SIG-M5 treated with dmso at 0.1 percent for 504 hours (cell line): ENCODE measurements at regions not wholly inside any gene's neighbourhood (a gene's known extent, or its start where the extent isn't known, plus 50 kb on each side); places are given as distances from the start of the nearest gene placed in this dataset.

ENCODE experiments used
- DNase-seq: peaks from one replicate; lab custom pipeline; 2025; ENCODE audit not compliant: unreplicated experiment; lab: John Stamatoyannopoulos, UW

GRCh38 chr5:130731839-130732238 is 433.2 kb downstream of the HINT1 start:
- no peak for DNase-seq

- no peak for DNase-seq
Observed at GRCh38 chr5:130729541-130729940, 435.5 kb downstream of the HINT1 start.

- no peak for DNase-seq
Observed at GRCh38 chr5:130727830-130728229, 437.2 kb downstream of the HINT1 start.

- DNase-seq: no peak
Observed at GRCh38 chr5:130724658-130725057, 440.4 kb downstream of the HINT1 start.

- DNase-seq: peak; percentile 46
Observed at GRCh38 chr5:130720355-130720754, 444.7 kb downstream of the HINT1 start.

- no peak for DNase-seq
Observed at GRCh38 chr5:130715541-130715940, 449.5 kb downstream of the HINT1 start.

GRCh38 chr5:130714200-130714599 is 450.9 kb downstream of the HINT1 start:
- DNase-seq: no peak

GRCh38 chr5:130712324-130712723 is 452.7 kb downstream of the HINT1 start:
- DNase-seq: no peak

GRCh38 chr5:130710596-130710995 is 454.5 kb downstream of the HINT1 start:
- no peak for DNase-seq

GRCh38 chr5:130708754-130709153 is 456.3 kb downstream of the HINT1 start:
- DNase-seq: no peak

GRCh38 chr5:130706696-130707095 is 458.4 kb downstream of the HINT1 start:
- no peak for DNase-seq

GRCh38 chr5:130705368-130705767 is 459.7 kb downstream of the HINT1 start:
- no peak for DNase-seq

GRCh38 chr5:130693509-130693908 is 471.5 kb downstream of the HINT1 start:
- no peak for DNase-seq

- DNase-seq: no peak
Observed at GRCh38 chr5:130692770-130693169, 472.3 kb downstream of the HINT1 start.

- no peak for DNase-seq
Observed at GRCh38 chr5:130689831-130690230, 475.2 kb downstream of the HINT1 start.

GRCh38 chr5:130687085-130687733 is 477.8 kb downstream of the HINT1 start:
- no peak for DNase-seq

- DNase-seq: no peak
Observed at GRCh38 chr5:130678637-130679036, 486.4 kb downstream of the HINT1 start.

- DNase-seq: no peak
Observed at GRCh38 chr5:130666462-130666861, 498.6 kb downstream of the HINT1 start.

- no peak for DNase-seq
Observed at GRCh38 chr5:130652176-130652575, 512.9 kb downstream of the HINT1 start.

GRCh38 chr5:130651440-130651839 is 513.6 kb downstream of the HINT1 start:
- DNase-seq: no peak

- DNase-seq: no peak
Observed at GRCh38 chr5:130643321-130643720, 521.7 kb downstream of the HINT1 start.

GRCh38 chr5:130642461-130642860 is 522.6 kb downstream of the HINT1 start:
- DNase-seq: no peak

GRCh38 chr5:130627145-130627544 is 537.9 kb downstream of the HINT1 start:
- DNase-seq: no peak
